Kidney (tissue), 13 donors: ENCODE measurements at regions not wholly inside any gene's neighbourhood (a gene's known extent, or its start where the extent isn't known, plus 50 kb on each side); places are given as distances from the start of the nearest gene placed in this dataset.

Experiments
- DNase-seq, 5 donors: peaks; one replicate each; pipeline ENCODE4 v3.0.0-alpha.2; 2013 to 2020
- FAIRE-seq: peaks from 2 replicates; lab custom pipeline; 2012; peaks lifted over from hg19 to GRCh38; lab: Jason Lieb, UNC
- H3K27ac ChIP-seq, 2 donors: one replicate each; pipeline ENCODE4 v1.7.0; 2013; ENCODE audit warnings: low read depth in 2 of 2, low read length in 2 of 2, inconsistent platforms in 1 of 2
- H3K27me3 ChIP-seq: one replicate; pipeline ENCODE4 v1.7.1; 2013; ENCODE audit warnings: low read length, inconsistent platforms; ENCODE audit not compliant: control insufficient read depth, insufficient read depth
- H3K36me3 ChIP-seq, 3 donors: one replicate each; pipeline versions ENCODE4 v1.7.0 to v1.7.1; 2013; ENCODE audit warnings: low read length in 3 of 3, control low read depth in 1 of 3, inconsistent platforms in 1 of 3; ENCODE audit not compliant: insufficient read depth in 3 of 3, control insufficient read depth in 2 of 3
- H3K4me1 ChIP-seq, 3 donors: one replicate each; pipeline versions ENCODE4 v1.7.0 to v1.7.1; 2013; ENCODE audit warnings: low read length in 3 of 3, inconsistent platforms in 1 of 3, low read depth in 1 of 3; ENCODE audit not compliant: control insufficient read depth in 2 of 3, insufficient read depth in 2 of 3
- H3K4me3 ChIP-seq, 3 donors: one replicate each; pipeline versions ENCODE4 v1.7.0 to v1.8.1; 2013; ENCODE audit warnings: low read length in 3 of 3, control low read depth in 1 of 3, inconsistent platforms in 1 of 3
- H3K9ac ChIP-seq, 3 donors: one replicate each; pipeline versions ENCODE4 v1.7.0 to v1.7.1; 2013; ENCODE audit warnings: low read length in 3 of 3, control low read depth in 1 of 3, inconsistent platforms in 1 of 3
- H3K9me3 ChIP-seq, 3 donors: one replicate each; pipeline versions ENCODE4 v1.7.0 to v1.7.1; 2013; ENCODE audit warnings: low read length in 3 of 3, control low read depth in 1 of 3, inconsistent platforms in 1 of 3; ENCODE audit not compliant: control insufficient read depth in 2 of 3, insufficient read depth in 1 of 3
- CTCF ChIP-seq: IDR thresholded peaks from 3 replicates; pipeline ENCODE4 v1.5.1; 2012; ENCODE audit warnings: mild to moderate bottlenecking, moderate library complexity, borderline replicate concordance; ENCODE audit not compliant: insufficient read depth; ENCODE audit errors: extremely low read depth
- intact Hi-C: fragments of 100-400 bp; cut with DNase I; formaldehyde crosslinking; loops from one replicate; pipeline ENCODE4 v1.11.1; 2022
- donor health status: control.
- donor health status: control.
- donor health status: control.
- donor health status: control.
- donor health status: control.
- donor health status: DM: yes; HTN: yes; CAD: no.
- donor health status: Normal renal cell carcinoma (clear cell type).

GRCh38 chr3:25304916-25305315 is 123.1 kb upstream of the RARB start:
- FAIRE-seq (no peak), DNase-seq (no peak)
- Histone ChIP-seq H3K27me3 (no peaks in the 10 kb centered on the region), H3K4me3 (no peak overlapping the region), H3K27ac (no peak overlapping the region), H3K4me1 (no peaks in the 10 kb centered on the region), H3K9ac (no peak overlapping the region), H3K36me3 (no peaks in the 10 kb centered on the region), H3K9me3 (no peaks in the 10 kb centered on the region)
- TF ChIP-seq CTCF: no peak
- intact Hi-C loops: no loop called here

- Histone ChIP-seq H3K27me3 (no peaks in the 10 kb centered on the region), H3K4me1 (no peaks in the 10 kb centered on the region), H3K36me3 (no peaks in the 10 kb centered on the region), H3K27ac (no peak overlapping the region), H3K4me3 (no peak overlapping the region), H3K9ac (no peak overlapping the region), H3K9me3 (no peaks in the 10 kb centered on the region)
- no peak for DNase-seq
- TF ChIP-seq CTCF: no peak
- intact Hi-C loops: no loop called here
- FAIRE-seq: no peak
Observed at GRCh38 chr3:25306066-25306465, 122.0 kb upstream of the RARB start.

- Histone ChIP-seq H3K9ac (no peak overlapping the region), H3K4me3 (no peak overlapping the region), H3K9me3 (no peaks in the 10 kb centered on the region), H3K4me1 (no peaks in the 10 kb centered on the region), H3K27me3 (no peaks in the 10 kb centered on the region), H3K36me3 (no peaks in the 10 kb centered on the region), H3K27ac (no peak overlapping the region)
- intact Hi-C loops: no loop called here
- DNase-seq (no peak), FAIRE-seq (no peak)
- no peak for TF ChIP-seq CTCF
Observed at GRCh38 chr3:25306705-25307104, 121.4 kb upstream of the RARB start.

- H3K4me1 ChIP-seq: no peaks in the 10 kb centered on the region
- H3K4me3 ChIP-seq: no peak overlapping the region
- H3K27ac ChIP-seq: no peak overlapping the region
- no peaks in the 10 kb centered on the region for H3K27me3 ChIP-seq
- H3K9ac ChIP-seq: no peak overlapping the region
- intact Hi-C loops: no loop called here
- FAIRE-seq: no peak
- DNase-seq: no peak
- no peaks in the 10 kb centered on the region for H3K36me3 ChIP-seq
- TF ChIP-seq CTCF: no peak
- no peaks in the 10 kb centered on the region for H3K9me3 ChIP-seq
Observed at GRCh38 chr3:25313286-25313685, 114.8 kb upstream of the RARB start.
